ENCODE measurements at regions not wholly inside any gene's neighbourhood (a gene's known extent, or its start where the extent isn't known, plus 50 kb on each side); places are given as distances from the start of the nearest gene placed in this dataset.

DNA sequence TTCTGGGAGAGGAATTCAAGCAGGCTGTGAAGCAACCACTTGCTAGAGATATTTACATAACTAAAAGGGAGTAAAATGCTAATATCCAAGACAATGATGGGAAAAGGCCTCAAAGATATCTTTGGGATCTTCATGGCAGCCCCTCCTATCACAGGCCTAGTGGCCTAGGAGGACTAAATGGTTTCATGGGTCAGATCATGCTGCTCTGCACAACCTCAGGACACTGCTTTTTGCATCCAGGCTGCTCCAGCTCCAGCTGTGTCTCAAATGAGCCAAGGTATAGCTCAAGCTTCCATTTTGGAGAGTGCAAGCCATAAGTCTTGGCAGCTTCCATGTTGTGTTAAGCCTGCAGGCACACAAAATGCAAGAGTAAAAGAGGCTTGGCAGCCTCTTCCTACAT, 195.6 kb upstream of the SSTR1 start:
- TF ChIP-seq, protein P1, sequence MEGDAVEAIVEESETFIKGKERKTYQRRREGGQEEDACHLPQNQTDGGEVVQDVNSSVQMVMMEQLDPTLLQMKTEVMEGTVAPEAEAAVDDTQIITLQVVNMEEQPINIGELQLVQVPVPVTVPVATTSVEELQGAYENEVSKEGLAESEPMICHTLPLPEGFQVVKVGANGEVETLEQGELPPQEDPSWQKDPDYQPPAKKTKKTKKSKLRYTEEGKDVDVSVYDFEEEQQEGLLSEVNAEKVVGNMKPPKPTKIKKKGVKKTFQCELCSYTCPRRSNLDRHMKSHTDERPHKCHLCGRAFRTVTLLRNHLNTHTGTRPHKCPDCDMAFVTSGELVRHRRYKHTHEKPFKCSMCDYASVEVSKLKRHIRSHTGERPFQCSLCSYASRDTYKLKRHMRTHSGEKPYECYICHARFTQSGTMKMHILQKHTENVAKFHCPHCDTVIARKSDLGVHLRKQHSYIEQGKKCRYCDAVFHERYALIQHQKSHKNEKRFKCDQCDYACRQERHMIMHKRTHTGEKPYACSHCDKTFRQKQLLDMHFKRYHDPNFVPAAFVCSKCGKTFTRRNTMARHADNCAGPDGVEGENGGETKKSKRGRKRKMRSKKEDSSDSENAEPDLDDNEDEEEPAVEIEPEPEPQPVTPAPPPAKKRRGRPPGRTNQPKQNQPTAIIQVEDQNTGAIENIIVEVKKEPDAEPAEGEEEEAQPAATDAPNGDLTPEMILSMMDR (conservative IDR thresholded peaks at IDR 0.05), result no peak
- Histone ChIP-seq H3K27ac (ENCODE audit: low read depth, low read length) (no peak overlapping the region), H3K9ac (ENCODE audit: extremely low read depth, low read length, poor library complexity, severe bottlenecking) (no peak overlapping the region), H3K9me3 (ENCODE audit: control insufficient read depth, low read length) (peaks cover 58% of the 10 kb centered on the region), H3K4me3 (ENCODE audit: low read length) (peak overlapping the region; percentile 47), H3K27me3 (ENCODE audit: control insufficient read depth, insufficient read depth, low read length, poor library complexity, severe bottlenecking) (no peaks in the 10 kb centered on the region), H3K36me3 (ENCODE audit: control insufficient read depth, insufficient read depth, low read length) (no peaks in the 10 kb centered on the region), H3K4me1 (ENCODE audit: control insufficient read depth, insufficient read depth, low read length) (no peaks in the 10 kb centered on the region)
- Mint-ChIP-seq H3K4me1 (peaks cover 1% of the 10 kb centered on the region), H3K9me3 (peaks cover 58% of the 10 kb centered on the region), H3K36me3 (ENCODE audit: low read depth) (peaks cover 34% of the 10 kb centered on the region), H3K4me3 (no peak overlapping the region), H3K27ac (no peak overlapping the region), H3K27me3 (ENCODE audit: insufficient read depth) (no peaks in the 10 kb centered on the region)
- no peak for DNase-seq

DNA sequence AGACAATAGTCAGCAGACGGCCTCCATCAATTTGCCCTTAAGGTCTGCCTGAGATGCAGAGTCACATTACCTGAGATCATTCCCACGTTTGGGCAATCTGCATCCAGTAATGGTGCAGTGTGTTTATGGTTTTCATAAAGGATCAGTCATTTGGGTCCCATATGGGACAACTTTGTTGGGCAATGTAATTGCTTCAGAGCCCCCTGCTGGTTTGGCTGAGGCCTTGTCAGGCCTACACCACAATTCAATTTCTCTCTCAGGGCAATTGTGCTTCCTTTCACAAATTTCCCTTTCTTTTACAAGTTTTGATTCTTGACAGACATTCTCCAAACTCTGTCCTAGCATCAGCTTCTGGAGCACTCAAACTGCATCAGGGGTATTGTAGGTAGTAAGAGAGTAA, 191.2 kb upstream of the SSTR1 start:
- no peak overlapping the region for H3K4me3 ChIP-seq (ENCODE audit: low read length)

DNA sequence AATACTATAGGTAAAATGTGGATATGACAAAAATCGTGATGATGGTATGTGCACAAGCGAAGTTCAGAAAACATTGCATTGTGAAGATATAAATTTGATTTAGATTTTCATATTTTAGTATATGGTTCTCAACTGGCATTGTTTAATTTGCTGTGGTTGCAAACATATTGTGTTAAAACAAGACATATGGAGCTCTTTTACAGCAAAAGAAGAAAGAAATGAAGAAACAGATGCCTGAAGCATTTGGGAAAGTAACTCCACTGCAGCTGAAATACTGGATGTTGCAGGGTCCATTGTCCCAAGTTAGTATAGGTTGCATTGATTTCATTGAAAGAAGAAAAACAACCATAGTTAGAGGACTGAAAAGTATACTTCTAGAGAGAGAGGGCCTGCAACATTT, 185.8 kb upstream of the SSTR1 start:
- Mint-ChIP-seq H3K4me1 (peaks cover 21% of the 10 kb centered on the region), H3K9me3 (peaks cover 23% of the 10 kb centered on the region)

More for the DNA sequence above, 191.2 kb upstream of the SSTR1 start:
- Mint-ChIP-seq H3K27ac (no peak overlapping the region), H3K4me1 (peaks cover 21% of the 10 kb centered on the region), H3K36me3 (ENCODE audit: low read depth) (peaks cover 25% of the 10 kb centered on the region), H3K9me3 (peaks cover 34% of the 10 kb centered on the region), H3K27me3 (ENCODE audit: insufficient read depth) (no peaks in the 10 kb centered on the region), H3K4me3 (no peak overlapping the region)
- Histone ChIP-seq H3K36me3 (ENCODE audit: control insufficient read depth, insufficient read depth, low read length) (no peaks in the 10 kb centered on the region), H3K27me3 (ENCODE audit: control insufficient read depth, insufficient read depth, low read length, poor library complexity, severe bottlenecking) (no peaks in the 10 kb centered on the region), H3K9ac (ENCODE audit: extremely low read depth, low read length, poor library complexity, severe bottlenecking) (no peak overlapping the region), H3K27ac (ENCODE audit: low read depth, low read length) (no peak overlapping the region), H3K9me3 (ENCODE audit: control insufficient read depth, low read length) (peaks cover 42% of the 10 kb centered on the region), H3K4me1 (ENCODE audit: control insufficient read depth, insufficient read depth, low read length) (no peaks in the 10 kb centered on the region)
- TF ChIP-seq, protein P1 (conservative IDR thresholded peaks at IDR 0.05), result peak; percentile 68
- WGBS, 2 experiments (ENCODE audit: insufficient coverage in 1 of 2, insufficient read length in 1 of 2), result 84 to 93% methylated on average over 2 of the region's 2 CpGs
- DNase-seq, result no peak

More for the DNA sequence above, 185.8 kb upstream of the SSTR1 start:
- no peak overlapping the region for H3K9ac ChIP-seq (ENCODE audit: extremely low read depth, low read length, poor library complexity, severe bottlenecking)
- H3K27me3 ChIP-seq (ENCODE audit: control insufficient read depth, insufficient read depth, low read length, poor library complexity, severe bottlenecking), result no peaks in the 10 kb centered on the region
- no peak for DNase-seq
- Mint-ChIP-seq H3K36me3 (ENCODE audit: low read depth) (peaks cover 13% of the 10 kb centered on the region), H3K27ac (no peak overlapping the region), H3K4me3 (no peak overlapping the region), H3K27me3 (ENCODE audit: insufficient read depth) (peaks cover 3% of the 10 kb centered on the region)
- H3K27ac ChIP-seq (ENCODE audit: low read depth, low read length), result no peak overlapping the region
- no peaks in the 10 kb centered on the region for H3K4me1 ChIP-seq (ENCODE audit: control insufficient read depth, insufficient read depth, low read length)
- H3K36me3 ChIP-seq (ENCODE audit: control insufficient read depth, insufficient read depth, low read length), result no peaks in the 10 kb centered on the region
- 91 to 100% methylated on average over 2 of the region's 2 CpGs for WGBS, 2 experiments (ENCODE audit: insufficient coverage in 1 of 2, insufficient read length in 1 of 2)
- H3K9me3 ChIP-seq (ENCODE audit: control insufficient read depth, low read length), result peaks cover 26% of the 10 kb centered on the region
- H3K4me3 ChIP-seq (ENCODE audit: low read length), result no peak overlapping the region
- TF ChIP-seq, protein P1 (conservative IDR thresholded peaks at IDR 0.05), result no peak
